H54 (cell line): ENCODE measurements at regions not wholly inside any gene's neighbourhood (a gene's known extent, or its start where the extent isn't known, plus 50 kb on each side); places are given as distances from the start of the nearest gene placed in this dataset.
"Not testable (repeated sequence)": the region's sequence is repeated elsewhere in the genome, so short reads cannot be mapped to it uniquely, and the experiment has no call there.

Experiments
- DNase-seq: peaks from one replicate; pipeline ENCODE4 v3.0.0; 2011; ENCODE audit warnings: low spot score, mixed read lengths; ENCODE audit not compliant: insufficient read length
- FAIRE-seq: peaks from 3 replicates; lab custom pipeline; 2011; peaks lifted over from hg19 to GRCh38; lab: Jason Lieb, UNC
- POLR2A ChIP-seq: IDR thresholded peaks from 2 replicates; pipeline ENCODE4 v1.6.1; 2011; ENCODE audit warnings: low read depth, mild to moderate bottlenecking, low read length

- DNase-seq: no peak
Measured at GRCh38 chr18:8904316-8904715, 198.2 kb upstream of the NDUFV2 start.

GRCh38 chr18:8908792-8909510 is 193.5 kb upstream of the NDUFV2 start:
- DNase-seq (no peak), FAIRE-seq (no peak)
- TF ChIP-seq POLR2A: no peak

More at GRCh38 chr18:8904316-8904715, 198.2 kb upstream of the NDUFV2 start:
- TF ChIP-seq POLR2A: no peak
- FAIRE-seq: no peak

DNA sequence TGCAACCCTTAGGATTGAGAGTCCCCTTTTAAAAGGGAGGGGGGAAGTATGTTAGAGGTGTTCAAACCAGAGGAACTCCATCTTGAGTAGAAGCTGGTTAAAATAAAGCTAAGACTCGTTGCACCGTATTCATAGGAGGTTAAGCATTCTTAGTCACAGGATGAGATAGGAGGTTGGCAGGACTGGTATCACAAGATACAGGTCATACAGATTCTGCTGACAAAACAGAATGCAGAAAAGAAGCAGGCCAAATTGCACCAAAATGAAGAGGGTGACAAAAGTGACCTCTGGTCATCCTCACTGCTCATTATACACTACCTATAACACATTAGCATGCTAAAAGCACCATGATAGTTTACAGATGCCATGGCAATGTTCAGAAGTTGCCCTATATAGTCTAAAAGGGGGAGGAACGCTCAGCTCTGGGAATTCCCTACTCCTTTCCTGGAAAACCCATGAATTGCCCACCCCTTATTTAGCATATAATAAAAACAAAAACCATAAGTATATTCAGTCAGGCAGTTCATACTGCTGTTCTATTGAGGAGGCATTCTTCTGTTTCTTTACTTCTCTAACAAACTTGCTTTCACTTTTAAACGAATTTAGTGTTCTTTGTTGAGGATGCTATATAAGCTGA is 192.2 kb upstream of the NDUFV2 start:
- DNase-seq (no peak), FAIRE-seq (no peak)
- TF ChIP-seq POLR2A: no peak

GRCh38 chr18:8910843-8911242 is 191.7 kb upstream of the NDUFV2 start:
- DNase-seq (no peak), FAIRE-seq (peak; percentile 60)
- no peak for TF ChIP-seq POLR2A

GRCh38 chr18:8911408-8912340 is 190.8 kb upstream of the NDUFV2 start:
- no peak for FAIRE-seq

GRCh38 chr18:8912348-8913326 is 189.9 kb upstream of the NDUFV2 start:
- DNase-seq (no peak), FAIRE-seq (no peak)
- TF ChIP-seq POLR2A: no peak

More at GRCh38 chr18:8911408-8912340, 190.8 kb upstream of the NDUFV2 start:
- DNase-seq: no peak
- no peak for TF ChIP-seq POLR2A

- not testable (repeated sequence) for FAIRE-seq, DNase-seq
Measured at GRCh38 chr18:8913606-8914403, 188.7 kb upstream of the NDUFV2 start.

- FAIRE-seq, DNase-seq: not testable (repeated sequence)
Measured at GRCh38 chr18:8914404-8915264, 187.9 kb upstream of the NDUFV2 start.

DNA sequence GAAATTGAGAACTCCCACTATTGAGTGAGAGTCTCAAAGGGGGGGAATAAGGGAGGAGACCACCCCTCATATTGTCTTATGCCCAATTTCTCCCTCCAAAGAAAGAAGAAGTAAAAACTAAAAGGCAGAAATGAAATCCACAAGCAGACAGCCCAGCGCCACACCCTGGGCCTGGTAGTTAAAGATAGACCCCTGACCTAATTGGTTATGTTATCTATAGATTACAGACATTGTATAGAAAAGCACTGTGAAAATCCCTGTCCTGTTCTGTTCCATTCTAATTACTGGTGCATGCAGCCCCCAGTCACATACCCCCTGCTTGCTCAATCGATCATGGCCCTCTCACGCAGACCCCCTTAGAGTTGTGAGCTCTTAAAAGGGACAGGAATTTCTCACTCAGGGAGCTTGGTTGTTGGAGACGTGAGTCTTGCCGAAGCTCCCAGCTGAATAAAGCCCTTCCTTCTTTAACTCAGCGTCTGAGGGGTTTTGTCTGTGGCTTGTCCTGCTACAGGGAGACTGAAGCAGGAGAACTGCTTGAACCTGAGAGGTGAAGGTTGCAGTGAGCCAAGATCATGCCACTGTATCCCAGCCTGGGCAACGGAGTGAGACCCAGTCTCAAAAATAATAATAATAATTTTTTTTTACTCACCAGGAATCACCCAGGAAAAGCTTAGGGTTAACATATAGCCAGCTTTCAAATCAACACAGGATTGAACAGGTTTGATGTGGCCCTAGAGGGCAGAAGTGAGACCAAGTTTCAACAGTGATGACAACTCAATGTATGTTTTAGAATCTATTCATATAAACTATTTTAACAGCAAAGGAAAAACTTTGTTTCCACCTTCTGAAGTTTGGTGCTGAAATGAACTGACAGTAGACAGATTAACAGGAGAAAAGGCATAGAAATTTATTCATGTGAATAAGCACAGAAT is 181.4 kb upstream of the NDUFV2 start:
- not testable (repeated sequence) for FAIRE-seq, DNase-seq

GRCh38 chr18:8926464-8926863 is 176.0 kb upstream of the NDUFV2 start:
- FAIRE-seq (no peak), DNase-seq (no peak)
- no peak for TF ChIP-seq POLR2A

- DNase-seq (no peak), FAIRE-seq (no peak)
- TF ChIP-seq POLR2A: no peak
Measured at GRCh38 chr18:8928044-8928443, 174.5 kb upstream of the NDUFV2 start.
